Natural killer cell treated with Interleukin-12 subunit alpha and Interleukin-12 subunit beta and Interleukin-15 and Interleukin-18, amount 100 ng/mL, for 72 hours (primary cell): ENCODE measurements at regions not wholly inside any gene's neighbourhood (a gene's known extent, or its start where the extent isn't known, plus 50 kb on each side); places are given as distances from the start of the nearest gene placed in this dataset.

Experiments
- ATAC-seq, 2 donors: fragments of 150-1000 bp; cut with Tn5 transposase in 1 of 2; sonication (Bioruptor Pico), chemical (Tn5 transposase) in 1 of 2; 2 replicates each; pipeline ENCODE4 v1.10.0; 2021
- DNase-seq: peaks from one replicate; pipeline ENCODE4 v3.0.0; 2022; ENCODE audit warnings: low spot score
- H3K27ac Mint-ChIP-seq, 2 donors: 1 replicate in 1 of 2; 2 replicates in 1 of 2; pipeline ENCODE4 v1.8.0; 2022; ENCODE audit warnings: mixed read lengths in 2 of 2, mild to moderate bottlenecking in 1 of 2, moderate library complexity in 1 of 2
- H3K27me3 Mint-ChIP-seq, 2 donors: 1 replicate in 1 of 2; 2 replicates in 1 of 2; pipeline ENCODE4 v1.8.0; 2022; ENCODE audit warnings: mixed read lengths in 2 of 2
- H3K36me3 Mint-ChIP-seq: one replicate; pipeline ENCODE4 v1.8.0; 2022; ENCODE audit warnings: mixed read lengths
- H3K4me1 Mint-ChIP-seq, 2 donors: 1 replicate in 1 of 2; 2 replicates in 1 of 2; pipeline ENCODE4 v1.8.0; 2022; ENCODE audit warnings: low read depth in 2 of 2, mixed read lengths in 2 of 2, mild to moderate bottlenecking in 1 of 2
- H3K4me3 Mint-ChIP-seq: one replicate; pipeline ENCODE4 v1.8.0; 2022; ENCODE audit warnings: mixed read lengths
- H3K9me3 Mint-ChIP-seq: 2 replicates; pipeline ENCODE4 v1.8.0; 2022; ENCODE audit warnings: mixed read lengths

GRCh38 chr10:8998751-8999150 lies 944.3 kb downstream of the GATA3 start:
- Mint-ChIP-seq H3K4me1 (no peaks in the 10 kb centered on the region), H3K4me3 (no peak overlapping the region), H3K9me3 (no peaks in the 10 kb centered on the region), H3K27ac (no peak overlapping the region), H3K27me3 (peaks cover 6 to 12% of the 10 kb centered on the region in 2 donors), H3K36me3 (no peaks in the 10 kb centered on the region)
- ATAC-seq (no peak), DNase-seq (no peak)

DNA sequence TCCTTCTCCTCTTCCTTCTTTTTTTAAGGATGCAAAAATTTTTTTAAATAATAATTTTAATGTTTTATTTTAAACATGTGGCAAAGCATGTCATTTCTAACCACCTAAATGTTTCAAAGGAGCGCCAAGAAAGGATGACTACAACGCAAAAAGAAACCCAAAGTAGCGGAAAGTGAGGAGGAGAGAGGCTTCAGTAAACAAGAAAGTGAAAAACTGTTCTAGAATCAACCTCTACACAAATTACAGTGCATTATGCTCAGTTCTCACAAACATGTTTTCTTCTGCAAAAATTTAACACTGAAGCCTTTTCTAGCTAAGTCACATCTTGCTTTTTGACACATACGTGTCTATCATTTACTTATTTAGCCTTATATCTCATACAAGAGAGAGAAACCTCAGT lies 948.6 kb downstream of the GATA3 start:
- no peak for DNase-seq
- no peak overlapping the region for H3K27ac Mint-ChIP-seq
- H3K4me3 Mint-ChIP-seq = no peak overlapping the region
- H3K27me3 Mint-ChIP-seq = peaks cover 6 to 9% of the 10 kb centered on the region in 2 donors
- ATAC-seq = no peak
- no peaks in the 10 kb centered on the region for H3K4me1 Mint-ChIP-seq
- H3K9me3 Mint-ChIP-seq = no peaks in the 10 kb centered on the region
- no peaks in the 10 kb centered on the region for H3K36me3 Mint-ChIP-seq

- DNase-seq (no peak), ATAC-seq (no peak)
- Mint-ChIP-seq H3K27me3 (peaks cover 0 to 5% of the 10 kb centered on the region in 2 donors), H3K27ac (no peak overlapping the region), H3K9me3 (no peaks in the 10 kb centered on the region), H3K36me3 (no peaks in the 10 kb centered on the region), H3K4me1 (peaks cover 0 to 3% of the 10 kb centered on the region in 2 donors), H3K4me3 (no peak overlapping the region)
These were observed 950.2 kb downstream of the GATA3 start for GRCh38 chr10:9004736-9005135.

DNA sequence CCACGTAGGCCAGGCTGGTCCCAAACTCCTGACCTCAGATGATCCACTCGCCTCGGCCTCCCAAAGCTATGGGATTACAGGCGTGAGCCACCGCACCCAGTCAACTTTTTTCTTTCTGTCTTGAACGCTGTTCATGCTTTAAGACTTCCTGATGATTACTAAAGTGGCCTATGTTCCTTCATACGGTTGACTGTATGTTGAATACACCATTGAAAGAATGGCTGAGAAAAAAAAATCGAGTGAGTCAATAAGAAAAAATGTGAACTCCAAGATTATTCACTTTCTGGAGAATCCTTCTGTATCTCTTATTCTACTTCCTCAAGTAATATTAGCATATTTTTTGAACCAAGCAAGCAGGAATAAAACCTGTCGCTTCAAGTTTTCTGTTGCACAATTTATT lies 955.0 kb downstream of the GATA3 start:
- no peak for ATAC-seq
- peaks cover 0 to 3% of the 10 kb centered on the region in 2 donors for H3K4me1 Mint-ChIP-seq
- no peak overlapping the region for H3K4me3 Mint-ChIP-seq
- H3K9me3 Mint-ChIP-seq = no peaks in the 10 kb centered on the region
- DNase-seq = no peak
- no peak overlapping the region for H3K27ac Mint-ChIP-seq
- peaks cover 0 to 7% of the 10 kb centered on the region in 2 donors for H3K27me3 Mint-ChIP-seq
- no peaks in the 10 kb centered on the region for H3K36me3 Mint-ChIP-seq

GRCh38 chr10:9010093-9010492 lies 955.6 kb downstream of the GATA3 start:
- DNase-seq (no peak), ATAC-seq (no peak)
- H3K4me3 Mint-ChIP-seq = no peak overlapping the region
- no peaks in the 10 kb centered on the region for H3K9me3 Mint-ChIP-seq
- no peak overlapping the region for H3K27ac Mint-ChIP-seq
- peaks cover 0 to 4% of the 10 kb centered on the region in 2 donors for H3K27me3 Mint-ChIP-seq
- H3K4me1 Mint-ChIP-seq = peaks cover 0 to 3% of the 10 kb centered on the region in 2 donors
- no peaks in the 10 kb centered on the region for H3K36me3 Mint-ChIP-seq

DNA sequence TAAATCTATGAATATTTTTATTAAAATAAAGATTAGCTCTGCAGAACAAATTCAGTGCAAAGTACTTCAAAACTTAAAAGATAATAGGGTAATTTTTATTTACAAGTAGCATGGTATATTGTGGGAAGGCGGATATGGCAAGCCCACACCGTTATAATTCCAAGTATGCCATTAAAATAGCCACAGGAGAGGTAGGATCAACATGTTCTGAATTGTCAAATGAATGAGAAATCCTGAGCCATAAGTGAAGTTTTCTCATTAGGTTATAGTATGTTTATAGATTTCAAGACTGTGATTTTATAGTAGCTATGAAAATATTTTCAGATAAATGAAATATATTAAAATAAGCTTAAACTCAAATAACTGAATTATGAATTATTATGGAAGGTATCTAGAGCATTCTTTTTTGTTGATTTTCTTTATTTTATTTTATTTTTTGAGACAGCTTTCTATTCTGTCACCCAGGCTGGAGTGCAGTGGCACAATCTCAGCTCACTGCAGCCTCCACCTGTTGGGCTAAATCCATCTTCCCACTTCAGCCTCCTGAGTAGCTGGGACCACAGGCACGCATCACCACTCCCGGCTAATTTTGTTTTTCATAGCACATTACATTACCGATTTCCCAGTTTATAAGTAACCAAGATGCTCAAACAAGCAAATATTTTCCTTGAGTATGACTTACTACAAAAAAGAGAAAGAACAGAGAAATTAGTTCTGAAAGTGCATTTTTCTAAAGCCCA lies 956.6 kb downstream of the GATA3 start:
- Mint-ChIP-seq H3K4me3 (no peak overlapping the region), H3K36me3 (no peaks in the 10 kb centered on the region), H3K9me3 (no peaks in the 10 kb centered on the region), H3K27me3 (peaks cover 0 to 5% of the 10 kb centered on the region in 2 donors), H3K27ac (no peak overlapping the region), H3K4me1 (peaks cover 0 to 3% of the 10 kb centered on the region in 2 donors)
- no peak for DNase-seq
- ATAC-seq = no peak

DNA sequence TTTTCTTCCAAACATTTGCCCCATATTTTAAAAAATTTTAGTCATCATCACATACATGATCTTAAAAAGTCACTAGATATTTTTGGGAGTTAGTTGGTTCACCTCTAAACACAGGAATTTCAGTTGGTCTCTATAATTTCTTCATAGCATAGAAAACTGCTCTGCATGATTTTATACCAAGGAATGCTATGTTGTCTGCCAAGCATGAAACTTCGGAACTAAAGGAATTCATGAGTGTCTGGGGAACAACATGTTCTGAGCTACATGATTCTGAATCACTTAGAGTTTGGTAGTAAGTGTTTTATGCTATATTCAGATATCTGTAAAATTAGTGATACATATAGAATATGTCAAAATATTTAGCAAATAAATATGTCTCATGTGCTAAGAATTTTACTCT lies 957.8 kb downstream of the GATA3 start:
- no peak for ATAC-seq
- H3K27me3 Mint-ChIP-seq = peaks cover 5 to 8% of the 10 kb centered on the region in 2 donors
- DNase-seq = no peak
- no peak overlapping the region for H3K27ac Mint-ChIP-seq
- H3K36me3 Mint-ChIP-seq = no peaks in the 10 kb centered on the region
- peaks cover 0 to 3% of the 10 kb centered on the region in 2 donors for H3K4me1 Mint-ChIP-seq
- no peaks in the 10 kb centered on the region for H3K9me3 Mint-ChIP-seq
- no peak overlapping the region for H3K4me3 Mint-ChIP-seq

DNA sequence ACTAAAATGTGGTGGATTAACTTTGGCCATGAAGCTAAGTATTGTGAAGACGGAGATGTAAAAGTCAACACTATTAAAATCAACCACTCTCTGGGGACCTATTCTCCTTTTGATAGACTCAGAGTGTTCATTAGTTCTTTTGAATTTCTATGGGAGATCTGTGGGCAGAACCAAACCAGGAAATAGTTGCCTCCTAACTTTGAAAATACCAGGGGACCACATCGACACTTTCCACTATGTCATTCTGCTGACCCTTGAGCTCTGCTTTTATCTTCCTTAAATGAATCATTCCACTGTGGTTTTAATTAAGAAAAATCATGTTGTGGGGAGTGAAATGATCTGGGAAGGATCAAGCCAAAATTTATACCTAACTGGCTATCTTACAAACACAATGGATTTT lies 960.5 kb downstream of the GATA3 start:
- H3K27me3 Mint-ChIP-seq = peaks cover 5 to 10% of the 10 kb centered on the region in 2 donors
- H3K9me3 Mint-ChIP-seq = no peaks in the 10 kb centered on the region
- H3K4me3 Mint-ChIP-seq = no peak overlapping the region
- no peaks in the 10 kb centered on the region for H3K4me1 Mint-ChIP-seq
- ATAC-seq (no peak), DNase-seq (no peak)
- no peaks in the 10 kb centered on the region for H3K36me3 Mint-ChIP-seq
- no peak overlapping the region for H3K27ac Mint-ChIP-seq

DNA sequence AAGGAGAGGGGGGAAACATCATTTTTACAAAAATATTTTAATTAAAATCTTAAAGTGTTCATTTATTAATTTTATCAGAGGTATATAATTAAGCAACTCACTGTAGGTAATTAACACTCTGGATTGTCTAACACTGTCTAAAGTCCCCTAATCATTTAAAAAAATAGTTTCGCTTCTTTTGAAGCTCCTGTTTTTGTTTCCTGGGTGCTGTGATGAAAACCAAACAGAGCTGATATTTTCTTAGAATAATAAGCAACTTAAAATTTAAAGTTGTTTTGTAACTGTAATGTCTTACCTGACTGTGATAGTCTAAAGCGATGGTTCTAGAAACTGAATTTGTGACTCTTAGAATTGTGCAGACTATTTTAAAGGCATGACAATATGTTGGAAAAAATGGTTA lies 961.0 kb downstream of the GATA3 start:
- H3K9me3 Mint-ChIP-seq = no peaks in the 10 kb centered on the region
- no peak overlapping the region for H3K4me3 Mint-ChIP-seq
- no peak overlapping the region for H3K27ac Mint-ChIP-seq
- H3K27me3 Mint-ChIP-seq = peaks cover 5 to 11% of the 10 kb centered on the region in 2 donors
- H3K4me1 Mint-ChIP-seq = no peaks in the 10 kb centered on the region
- DNase-seq (no peak), ATAC-seq (no peak)
- H3K36me3 Mint-ChIP-seq = no peaks in the 10 kb centered on the region

- Mint-ChIP-seq H3K27ac (no peak overlapping the region), H3K9me3 (no peaks in the 10 kb centered on the region)
These were observed 962.4 kb downstream of the GATA3 start for GRCh38 chr10:9016930-9017329.

DNA sequence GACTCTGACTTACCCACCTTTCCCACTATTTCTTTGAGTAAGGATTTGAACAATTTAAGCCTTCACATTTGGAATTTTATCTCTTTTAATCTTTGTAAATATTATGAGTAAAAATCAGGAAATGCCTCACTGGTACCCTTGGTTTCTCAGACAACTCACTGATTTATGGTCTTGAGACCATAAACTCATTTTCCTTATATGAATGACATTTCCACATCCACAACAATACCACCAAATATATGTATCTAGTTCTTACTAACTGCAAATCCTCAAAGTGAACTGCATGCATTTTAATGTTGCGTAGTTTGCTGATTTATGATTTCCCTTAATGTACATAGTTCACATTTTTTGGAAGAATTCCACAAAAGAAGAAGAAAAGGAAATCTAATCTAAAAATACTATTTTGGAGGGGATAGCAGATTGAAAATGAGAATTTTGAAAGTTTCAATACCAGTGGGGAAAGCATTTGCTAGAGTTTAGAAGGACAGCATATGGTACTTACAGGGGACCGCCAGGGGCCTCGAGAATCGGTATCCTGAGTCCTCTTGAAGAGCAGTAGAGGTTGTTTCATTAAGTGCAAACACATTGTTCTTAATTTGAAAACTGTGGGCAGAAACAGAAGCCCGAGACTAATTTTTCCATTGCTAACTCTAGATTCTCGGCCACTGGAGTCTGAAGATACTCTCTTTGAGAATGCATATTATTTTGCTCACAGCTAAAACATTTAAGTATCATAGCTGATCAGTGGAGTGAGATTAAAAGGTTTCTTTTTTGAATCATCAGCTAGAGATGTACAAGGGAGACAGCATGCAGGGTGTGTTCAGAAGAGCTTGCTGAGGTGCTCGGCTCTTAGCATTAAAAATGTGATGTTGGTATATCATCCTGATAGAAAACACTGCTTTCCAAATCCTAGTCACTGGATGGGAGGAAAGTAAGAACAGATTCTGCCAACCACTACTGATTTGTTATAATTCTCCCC lies 964.0 kb downstream of the GATA3 start:
- H3K27ac Mint-ChIP-seq = no peak overlapping the region
- DNase-seq (no peak), ATAC-seq (no peak)
- no peak overlapping the region for H3K4me3 Mint-ChIP-seq
- no peaks in the 10 kb centered on the region for H3K4me1 Mint-ChIP-seq
- H3K9me3 Mint-ChIP-seq = no peaks in the 10 kb centered on the region
- H3K27me3 Mint-ChIP-seq = peaks cover 11 to 16% of the 10 kb centered on the region in 2 donors
- H3K36me3 Mint-ChIP-seq = no peaks in the 10 kb centered on the region

More at GRCh38 chr10:9016930-9017329, 962.4 kb downstream of the GATA3 start:
- DNase-seq = no peak
- no peaks in the 10 kb centered on the region for H3K4me1 Mint-ChIP-seq
- no peaks in the 10 kb centered on the region for H3K36me3 Mint-ChIP-seq
- ATAC-seq = no peak
- H3K4me3 Mint-ChIP-seq = no peak overlapping the region
- peaks cover 11 to 14% of the 10 kb centered on the region in 2 donors for H3K27me3 Mint-ChIP-seq

DNA sequence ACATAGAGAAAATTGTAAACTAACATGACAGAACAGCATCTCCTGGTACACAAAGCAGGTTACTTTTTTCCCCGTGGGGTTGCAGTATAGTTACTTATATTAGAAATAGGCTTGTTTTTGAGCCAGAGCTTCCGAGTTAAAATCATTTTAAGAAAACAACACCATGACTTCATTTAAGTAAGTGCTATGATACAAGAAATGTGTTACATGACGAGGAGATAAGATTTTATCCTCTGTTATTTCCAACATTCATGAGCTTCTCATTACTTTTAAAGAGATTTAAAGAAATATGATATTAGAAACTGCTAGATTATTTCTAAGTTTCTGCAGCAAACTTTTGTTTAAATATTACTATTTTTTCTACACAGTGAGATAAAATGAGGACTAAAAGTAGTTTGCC lies 968.7 kb downstream of the GATA3 start:
- no peak overlapping the region for H3K27ac Mint-ChIP-seq
- no peaks in the 10 kb centered on the region for H3K9me3 Mint-ChIP-seq
- no peaks in the 10 kb centered on the region for H3K36me3 Mint-ChIP-seq
- H3K4me1 Mint-ChIP-seq = no peaks in the 10 kb centered on the region
- no peak overlapping the region for H3K4me3 Mint-ChIP-seq
- DNase-seq (no peak), ATAC-seq (no peak)
- peaks cover 16 to 25% of the 10 kb centered on the region in 2 donors for H3K27me3 Mint-ChIP-seq

- Mint-ChIP-seq H3K4me3 (no peak overlapping the region), H3K9me3 (no peaks in the 10 kb centered on the region), H3K36me3 (no peaks in the 10 kb centered on the region), H3K27me3 (peaks cover 16 to 32% of the 10 kb centered on the region in 2 donors), H3K27ac (no peak overlapping the region), H3K4me1 (no peaks in the 10 kb centered on the region)
- ATAC-seq (no peak), DNase-seq (no peak)
These were observed 969.7 kb downstream of the GATA3 start for GRCh38 chr10:9024210-9024609.

DNA sequence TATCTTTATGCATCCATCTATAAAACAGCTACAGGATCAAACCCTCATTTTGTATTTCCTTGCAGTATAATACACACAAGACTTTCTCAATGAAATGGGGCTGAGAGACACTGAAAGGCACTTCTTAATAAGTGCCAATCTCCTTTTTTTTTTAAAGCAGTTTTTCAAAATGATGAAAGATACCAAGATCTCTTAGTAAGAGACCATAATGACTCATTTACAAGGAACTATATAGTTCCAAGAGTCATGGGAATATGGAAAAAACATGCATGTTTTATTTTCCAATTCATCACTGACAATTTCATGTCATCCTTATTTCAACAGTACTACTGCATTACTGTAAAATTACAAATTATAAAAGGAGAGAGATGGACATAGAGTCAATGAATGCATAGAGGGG lies 973.7 kb downstream of the GATA3 start:
- Mint-ChIP-seq H3K27me3 (peaks cover 18 to 37% of the 10 kb centered on the region in 2 donors), H3K36me3 (no peaks in the 10 kb centered on the region), H3K4me1 (no peaks in the 10 kb centered on the region), H3K27ac (no peak overlapping the region), H3K4me3 (no peak overlapping the region), H3K9me3 (no peaks in the 10 kb centered on the region)
- DNase-seq (no peak), ATAC-seq (no peak)
